Fibroblast of gingiva (primary cell): ENCODE measurements at regions not wholly inside any gene's neighbourhood (a gene's known extent, or its start where the extent isn't known, plus 50 kb on each side); places are given as distances from the start of the nearest gene placed in this dataset.
A peak's percentile ranks its signal among the peaks of the same experiment; 100 is the strongest.

Experiments used
- DNase-seq: peaks from one replicate; pipeline ENCODE4 v3.0.0-alpha.2; 2011; ENCODE audit warnings: low read depth

GRCh38 chr7:106419455-106420182, 134.8 kb upstream of the NAMPT start:
- no peak for DNase-seq

GRCh38 chr7:106418526-106418925, 133.7 kb upstream of the NAMPT start:
- DNase-seq: no peak

GRCh38 chr7:106418094-106418493, 133.3 kb upstream of the NAMPT start:
- DNase-seq: peak; percentile 68

GRCh38 chr7:106417273-106417902, 132.6 kb upstream of the NAMPT start:
- DNase-seq: no peak

GRCh38 chr7:106416430-106416829, 131.6 kb upstream of the NAMPT start:
- DNase-seq: no peak

- DNase-seq: no peak
These were observed 130.7 kb upstream of the NAMPT start for GRCh38 chr7:106415433-106415832.

- no peak for DNase-seq
These were observed 128.7 kb upstream of the NAMPT start for GRCh38 chr7:106413446-106413845.

GRCh38 chr7:106405697-106406141, 120.9 kb upstream of the NAMPT start:
- DNase-seq: no peak

GRCh38 chr7:106402898-106403297, 118.1 kb upstream of the NAMPT start:
- DNase-seq: no peak

GRCh38 chr7:106400923-106401322, 116.1 kb upstream of the NAMPT start:
- DNase-seq: no peak

GRCh38 chr7:106398786-106399185, 114.0 kb upstream of the NAMPT start:
- no peak for DNase-seq

GRCh38 chr7:106397994-106398393, 113.2 kb upstream of the NAMPT start:
- DNase-seq: no peak

GRCh38 chr7:106394526-106394925, 109.7 kb upstream of the NAMPT start:
- DNase-seq: no peak

GRCh38 chr7:106393564-106394251, 108.9 kb upstream of the NAMPT start:
- no peak for DNase-seq

- no peak for DNase-seq
These were observed 107.8 kb upstream of the NAMPT start for GRCh38 chr7:106392590-106392989.

GRCh38 chr7:106392144-106392543, 107.4 kb upstream of the NAMPT start:
- no peak for DNase-seq

- no peak for DNase-seq
These were observed 102.2 kb upstream of the NAMPT start for GRCh38 chr7:106386958-106387357.

- no peak for DNase-seq
These were observed 99.6 kb upstream of the NAMPT start for GRCh38 chr7:106384373-106384772.

- no peak for DNase-seq
These were observed 98.1 kb upstream of the NAMPT start for GRCh38 chr7:106382929-106383328.

- DNase-seq: no peak
These were observed 97.3 kb upstream of the NAMPT start for GRCh38 chr7:106382129-106382528.

GRCh38 chr7:106381252-106381651, 96.5 kb upstream of the NAMPT start:
- DNase-seq: no peak

- no peak for DNase-seq
These were observed 93.1 kb upstream of the NAMPT start for GRCh38 chr7:106377847-106378361.
